ENCODE measurements at regions not wholly inside any gene's neighbourhood (a gene's known extent, or its start where the extent isn't known, plus 50 kb on each side); places are given as distances from the start of the nearest gene placed in this dataset.
"Not testable (repeated sequence)": the region's sequence is repeated elsewhere in the genome, so short reads cannot be mapped to it uniquely, and the experiment has no call there.

DNA sequence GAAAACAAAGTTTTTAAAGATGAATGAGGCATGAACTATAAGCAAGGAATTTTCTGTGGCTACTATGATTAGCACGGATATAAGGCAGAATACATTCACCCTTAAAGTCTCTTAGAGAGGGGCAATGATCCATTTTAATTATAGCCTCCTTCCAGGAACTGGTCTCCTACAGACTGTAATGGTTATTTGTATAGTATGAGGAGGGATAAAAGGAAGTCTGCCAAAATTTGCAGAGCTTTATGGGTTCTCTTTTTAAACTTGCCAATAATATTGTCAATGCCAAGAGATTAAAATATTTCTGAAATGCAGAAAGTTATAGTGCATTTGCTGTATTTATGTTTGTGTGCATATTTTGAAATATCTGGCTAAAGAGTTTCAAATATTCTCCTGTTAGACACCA, 271.4 kb upstream of the LUZP2 start:
- no peak for DNase-seq

DNA sequence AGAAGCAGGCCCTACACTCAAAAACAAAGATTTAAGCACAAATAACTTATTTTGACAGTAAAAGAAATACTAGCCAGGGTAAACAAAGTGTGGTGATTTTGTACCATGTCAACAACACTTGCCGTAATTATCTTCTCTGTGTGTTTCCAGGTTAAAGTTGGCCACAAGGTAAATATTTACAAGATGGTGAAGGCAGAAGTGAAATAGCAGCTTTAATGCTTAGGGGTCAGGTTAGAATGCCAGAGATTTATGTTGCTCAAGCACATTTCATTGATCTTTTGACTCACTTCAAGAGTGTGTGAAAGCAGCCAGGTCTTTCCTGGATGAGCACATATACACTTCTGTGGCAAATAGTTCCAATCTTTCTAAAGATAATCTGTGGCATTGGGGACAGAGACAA, 270.2 kb upstream of the LUZP2 start:
- DNase-seq = no peak

DNA sequence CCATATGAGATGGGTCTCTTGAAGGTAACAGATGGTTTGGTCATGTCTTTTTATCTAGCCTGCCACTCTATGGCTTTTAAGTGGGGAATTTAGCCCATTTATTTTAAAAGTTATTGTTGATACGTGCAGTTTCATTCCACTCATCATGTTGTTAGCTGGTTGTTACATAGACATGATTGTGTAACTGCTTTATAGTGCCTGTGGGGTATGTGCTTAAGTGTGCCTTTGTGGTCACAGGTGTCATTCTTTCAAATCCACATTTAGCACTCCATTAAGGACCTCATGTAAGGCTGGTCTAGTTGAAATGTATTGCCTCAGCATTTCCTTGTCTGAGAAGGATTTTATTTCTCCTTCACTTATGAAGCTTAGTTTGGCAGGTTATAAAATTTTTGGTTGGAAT, 263.8 kb upstream of the LUZP2 start:
- DNase-seq = no peak

DNA sequence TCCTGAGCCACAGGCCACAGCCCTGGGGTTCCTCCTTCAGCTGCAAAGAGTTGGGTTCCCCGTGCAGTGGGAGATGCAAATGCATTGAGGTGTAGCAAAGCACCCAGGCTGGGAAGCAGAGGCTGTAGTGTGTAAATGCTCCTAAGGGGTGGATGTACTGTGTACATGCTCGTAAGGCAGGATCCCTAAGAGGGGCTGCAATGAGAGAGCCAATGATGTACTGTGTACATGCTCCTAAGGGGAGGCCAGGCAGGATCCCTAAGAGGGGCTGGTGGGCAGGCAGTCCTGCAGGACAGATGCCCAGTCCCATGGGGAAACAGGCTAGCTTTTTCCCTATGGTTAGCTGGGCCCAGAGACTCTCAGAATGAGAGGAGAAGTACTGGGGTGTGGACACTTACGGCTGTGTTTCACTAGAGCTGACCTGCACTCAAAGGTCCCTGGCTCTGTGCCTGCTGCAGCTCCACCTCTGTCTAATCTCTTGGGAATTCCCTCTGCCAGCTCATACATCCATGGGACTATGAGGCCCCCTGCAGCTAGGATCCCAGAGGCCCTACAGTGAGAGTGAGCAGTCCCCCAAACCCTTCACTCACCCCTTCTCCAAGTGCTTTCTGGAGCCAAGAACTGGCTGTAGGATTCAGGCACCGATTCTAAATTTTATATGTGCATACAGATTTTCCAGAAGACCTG, 261.9 kb upstream of the LUZP2 start:
- no peak for DNase-seq

DNA sequence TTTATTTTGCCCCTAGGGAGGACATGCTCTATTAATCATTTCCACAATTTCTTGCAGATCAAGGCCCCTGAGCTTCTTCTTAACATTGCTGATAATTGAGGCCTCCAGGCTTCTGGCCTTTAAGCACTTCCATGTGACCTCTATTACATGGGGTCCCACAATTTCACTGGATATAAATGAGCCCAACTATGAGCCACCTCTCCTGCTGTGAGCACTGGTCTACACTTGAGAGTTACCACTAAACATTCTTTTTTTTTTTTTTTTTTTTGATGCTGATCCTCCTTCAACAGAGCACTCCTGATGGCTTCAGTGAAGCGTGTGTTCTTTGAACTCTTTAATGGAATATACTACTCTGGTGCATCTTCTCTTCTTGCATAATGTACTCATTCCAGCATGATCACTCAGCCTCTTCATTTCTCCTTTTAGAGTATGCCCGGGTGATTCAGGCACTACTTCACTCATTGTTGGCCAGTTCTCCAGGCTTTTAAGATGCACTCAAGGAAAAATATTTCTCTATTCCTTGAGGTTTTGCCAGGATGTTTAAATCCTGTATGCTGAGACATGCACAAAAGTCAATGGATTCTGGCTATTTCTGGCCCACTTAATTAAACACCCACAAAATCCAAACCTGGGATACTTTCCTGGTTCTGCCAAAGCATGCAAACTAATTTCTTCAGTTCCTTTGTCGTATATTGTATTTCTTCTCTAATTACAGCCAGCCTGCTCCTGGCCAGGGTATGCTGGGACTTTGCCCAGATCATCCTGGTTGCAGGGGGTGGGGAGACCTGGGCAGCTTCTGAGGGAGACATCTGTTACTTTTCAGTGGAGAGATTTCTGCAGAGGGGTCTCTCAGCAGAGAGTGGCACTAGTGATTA, 257.8 kb upstream of the LUZP2 start:
- DNase-seq = no peak

DNA sequence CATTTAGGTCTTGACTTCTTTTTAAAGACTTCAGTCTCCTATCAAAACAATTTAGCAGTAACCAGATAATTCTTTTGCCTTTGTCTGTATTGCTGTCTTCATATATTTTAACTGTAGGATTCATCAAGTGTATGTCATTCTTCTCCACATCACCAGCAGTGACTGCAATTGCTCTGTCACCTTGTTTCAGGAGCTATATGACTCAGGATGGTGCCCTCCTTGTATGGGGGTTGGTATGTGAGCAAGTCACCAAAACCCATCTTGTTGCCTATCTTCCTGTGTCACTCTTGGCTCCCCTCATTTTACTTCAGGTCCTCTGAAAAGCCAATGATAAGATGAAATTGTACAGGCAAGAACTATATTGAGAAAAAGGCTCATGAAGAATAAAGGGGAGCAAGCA, 256.9 kb upstream of the LUZP2 start:
- no peak for DNase-seq

DNA sequence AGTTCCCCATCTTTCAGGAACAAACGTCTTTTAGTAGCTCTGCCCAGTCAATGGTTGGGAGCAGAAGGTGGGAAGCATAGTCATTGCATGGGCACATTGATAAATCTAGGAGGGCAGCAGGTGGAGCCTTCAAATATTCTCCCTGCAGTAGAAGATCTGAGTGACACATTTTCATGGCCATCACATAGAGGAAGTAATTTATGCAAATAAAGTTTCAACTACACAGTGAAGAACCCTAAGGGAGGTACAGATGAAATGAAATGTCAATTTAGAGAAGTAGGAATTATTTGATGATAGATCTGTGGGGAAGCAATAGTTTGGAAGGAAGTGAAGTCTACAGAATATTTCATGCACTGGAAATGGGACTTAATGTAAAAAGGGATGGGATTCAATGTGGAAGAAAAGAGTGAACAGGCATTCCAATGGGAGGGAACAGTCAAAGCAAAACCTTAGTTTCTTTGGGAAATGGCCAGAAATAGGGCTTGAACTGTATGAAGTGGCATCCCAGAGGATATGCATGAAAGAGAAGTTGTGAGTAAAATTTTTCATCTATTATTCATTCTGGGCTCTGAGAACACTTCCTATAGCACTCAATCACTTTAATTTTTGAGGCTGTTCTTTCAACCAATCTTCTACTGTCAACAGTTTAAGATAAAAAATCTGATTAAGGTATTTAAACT, 256.2 kb upstream of the LUZP2 start:
- DNase-seq = no peak

DNA sequence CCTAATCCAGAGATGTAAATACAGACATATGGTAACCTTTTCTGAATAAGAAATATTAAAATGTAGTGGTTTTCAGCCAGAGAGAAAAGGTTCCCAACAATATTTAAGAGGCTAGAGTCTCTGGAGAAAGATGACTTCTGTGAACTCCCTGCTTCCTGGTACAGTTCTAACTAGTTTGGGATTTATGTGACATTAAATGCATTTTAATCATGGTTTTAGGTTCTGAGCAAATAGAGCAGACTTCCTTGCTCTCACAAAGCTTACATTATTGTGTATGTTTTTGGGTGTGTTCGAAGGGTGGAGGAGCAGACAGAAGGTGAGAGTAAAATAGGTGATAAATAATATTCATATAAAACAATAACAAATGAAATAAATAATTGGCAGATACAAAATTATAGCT, 250.1 kb upstream of the LUZP2 start:
- no peak for DNase-seq

DNA sequence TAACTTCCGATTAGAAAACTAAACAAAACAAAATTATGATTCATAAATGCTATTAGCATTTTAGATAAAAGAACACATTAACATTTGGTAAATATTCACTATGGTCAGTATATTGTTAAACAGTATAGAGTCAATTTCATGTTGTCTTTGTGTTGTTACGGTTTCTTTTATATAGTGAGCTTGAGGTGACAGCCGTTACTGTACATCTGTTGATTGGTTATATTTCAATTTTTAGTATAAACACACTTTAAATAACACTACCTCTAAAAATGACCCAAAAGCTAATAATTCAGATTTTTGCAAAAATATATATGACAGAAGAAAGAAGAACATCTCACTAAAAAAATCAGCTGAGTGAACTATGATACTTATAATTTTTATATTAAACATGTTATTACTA, 249.0 kb upstream of the LUZP2 start:
- no peak for DNase-seq

DNA sequence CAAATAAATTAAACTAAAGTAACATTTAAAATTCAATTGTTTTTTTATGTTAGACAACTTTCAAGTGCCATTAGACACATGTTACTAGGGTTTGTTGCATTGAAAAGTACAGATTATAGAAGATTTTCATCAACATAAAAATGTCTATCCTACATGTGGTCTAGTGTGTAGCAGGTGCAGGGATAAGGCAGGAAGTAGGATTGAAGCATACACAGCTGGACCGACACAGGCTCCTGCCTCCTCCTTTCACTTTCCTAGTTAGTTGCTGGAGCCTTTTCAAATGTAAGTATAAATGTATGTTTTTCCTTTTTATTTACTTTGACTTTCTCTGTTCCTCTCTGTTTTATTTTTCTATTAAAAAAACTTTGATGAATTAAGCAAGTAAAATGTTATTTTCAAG, 246.9 kb upstream of the LUZP2 start:
- DNase-seq = no peak

DNA sequence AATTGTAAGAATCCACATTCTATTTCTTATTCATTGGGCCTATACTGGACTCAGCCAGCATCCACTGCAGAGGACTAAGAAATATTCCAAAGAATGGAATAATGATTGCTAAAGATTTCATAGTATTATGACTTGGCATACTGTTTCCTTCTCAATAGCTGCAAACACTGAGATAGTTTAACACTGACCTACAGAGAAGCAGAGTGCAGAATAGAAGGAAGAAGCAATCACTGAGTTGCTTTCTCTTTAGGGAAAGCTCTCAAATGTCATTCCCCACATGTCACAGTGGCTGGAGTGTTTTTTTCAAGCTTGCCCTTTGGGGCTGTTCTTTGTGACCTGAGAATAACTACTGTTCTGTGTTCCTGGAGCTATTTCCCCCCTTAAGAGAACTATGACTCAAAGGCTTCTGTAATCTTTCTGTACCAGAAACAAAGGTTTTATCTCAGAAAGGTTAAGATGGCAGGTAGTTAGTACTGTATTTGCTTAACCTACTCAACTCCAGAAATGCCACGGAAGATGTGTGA, 243.6 kb upstream of the LUZP2 start:
- DNase-seq = no peak

DNA sequence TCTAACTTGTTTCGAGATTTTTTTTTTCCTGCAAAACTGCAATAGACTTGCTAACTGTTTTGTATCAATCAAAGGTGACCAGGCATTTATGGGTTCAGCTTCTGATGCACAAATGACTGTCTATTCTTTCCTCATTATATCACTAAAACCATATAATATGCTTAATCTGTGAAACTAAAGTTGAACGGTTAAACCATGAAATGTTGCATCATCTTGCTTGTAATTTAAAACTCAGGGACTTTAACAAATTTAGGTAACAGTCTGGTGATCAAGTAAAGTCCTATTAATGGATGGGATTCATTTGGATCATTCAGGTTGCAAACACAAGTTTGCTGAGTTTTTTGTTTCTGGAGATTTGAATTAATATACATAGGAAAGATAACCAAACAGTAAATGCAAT, 232.0 kb upstream of the LUZP2 start:
- no peak for DNase-seq

DNA sequence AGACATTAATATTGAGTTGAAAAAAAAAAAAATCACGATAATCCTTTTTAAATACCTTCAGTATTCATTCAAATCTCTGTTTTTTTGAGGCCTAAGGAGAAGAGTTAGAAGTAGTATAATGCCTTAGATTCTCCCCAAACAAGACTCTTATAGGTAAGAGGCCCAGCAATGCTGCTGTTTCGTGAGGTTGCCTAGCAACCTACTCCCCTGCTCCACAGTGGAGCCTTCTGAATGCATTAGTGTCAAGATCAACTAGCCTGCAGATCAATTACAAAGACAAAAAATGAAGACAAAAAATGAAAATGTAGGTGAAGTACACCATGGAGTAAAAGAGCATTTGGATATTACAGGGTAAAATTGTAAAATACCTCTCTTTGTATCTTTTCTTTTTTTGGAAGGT, 229.8 kb upstream of the LUZP2 start:
- DNase-seq = no peak

DNA sequence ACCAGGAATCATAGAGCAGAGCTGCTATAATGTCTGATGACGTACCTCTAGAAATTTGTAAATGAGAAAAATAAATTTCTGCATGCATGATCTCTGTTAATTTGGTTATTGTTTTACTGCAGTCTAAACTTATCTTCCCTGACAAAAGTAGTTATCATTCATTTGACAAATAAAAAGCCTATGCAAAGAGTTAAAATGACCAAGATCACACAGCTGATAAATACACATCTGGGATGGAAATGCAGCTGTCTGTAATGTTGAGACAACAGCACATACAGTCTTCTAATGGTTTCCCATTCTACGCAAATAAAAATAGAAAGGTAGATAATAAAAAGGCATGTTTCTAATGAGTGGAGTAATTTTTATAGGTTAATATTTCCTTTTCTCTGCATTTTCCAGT, 225.1 kb upstream of the LUZP2 start:
- no peak for DNase-seq

DNA sequence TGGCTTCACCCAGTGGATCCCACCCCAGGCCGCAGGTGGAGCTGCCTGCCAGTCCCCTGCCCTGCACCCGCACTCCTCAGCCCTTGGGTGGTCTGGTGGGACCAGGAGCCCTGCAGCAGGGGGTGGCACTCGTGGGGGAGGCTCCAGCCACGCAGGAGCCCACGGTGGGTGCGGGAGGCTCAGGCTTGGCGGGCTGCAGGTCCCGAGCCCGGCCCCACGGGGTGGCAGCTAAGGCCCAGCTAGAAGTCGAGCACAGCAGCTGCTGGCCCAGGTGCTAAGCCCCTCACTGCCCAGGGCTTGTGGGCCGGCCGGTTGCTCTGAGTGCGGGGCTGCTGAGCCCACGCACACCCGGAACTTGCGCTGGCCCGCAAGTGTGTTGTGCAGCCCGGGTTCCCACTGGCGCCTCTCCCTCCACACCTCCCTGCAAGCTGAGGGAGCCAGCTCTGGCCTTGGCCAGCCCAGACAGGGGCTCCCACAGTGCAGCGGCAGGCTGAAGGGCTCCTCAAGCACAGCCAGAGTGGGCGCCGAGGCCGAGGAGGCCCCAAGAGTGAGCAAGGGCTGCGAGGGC, 222.6 kb upstream of the LUZP2 start:
- not testable (repeated sequence) for DNase-seq

DNA sequence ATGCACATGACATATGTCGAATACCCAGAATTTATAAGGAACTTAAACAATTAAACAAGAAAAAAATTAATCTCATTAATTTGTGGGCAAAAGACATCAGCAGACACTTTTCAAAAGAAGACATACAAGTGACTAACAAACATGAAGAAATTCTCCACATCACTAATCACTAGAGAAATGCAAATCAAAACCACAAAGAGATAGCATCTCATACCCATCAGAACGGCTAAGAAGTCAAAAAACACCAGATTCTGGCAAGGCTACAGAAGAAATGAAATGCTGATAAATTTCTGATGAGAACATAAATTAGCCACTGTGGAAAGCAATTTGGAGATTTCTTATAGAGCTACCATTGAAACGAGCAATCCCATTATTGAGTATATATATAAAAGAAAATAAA, 210.6 kb upstream of the LUZP2 start:
- no peak for DNase-seq

DNA sequence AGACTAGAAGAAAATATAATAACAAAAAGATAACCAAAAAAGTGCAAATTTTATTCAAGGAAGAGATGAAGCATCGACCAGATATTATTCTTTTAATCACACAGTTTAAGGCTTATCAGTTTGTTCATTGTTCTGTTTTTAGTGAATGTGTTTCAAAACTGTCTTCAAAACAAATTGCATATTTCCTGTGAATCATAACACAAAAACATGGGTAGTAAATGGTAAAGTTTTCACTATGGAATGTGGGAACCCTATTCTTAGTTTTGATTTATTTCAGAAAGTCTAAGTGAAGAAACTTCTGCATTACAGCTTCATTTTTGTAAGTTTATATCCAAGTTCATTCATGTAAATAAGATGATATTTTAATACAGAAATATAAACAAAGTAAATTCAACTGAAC, 207.6 kb upstream of the LUZP2 start:
- DNase-seq = no peak

DNA sequence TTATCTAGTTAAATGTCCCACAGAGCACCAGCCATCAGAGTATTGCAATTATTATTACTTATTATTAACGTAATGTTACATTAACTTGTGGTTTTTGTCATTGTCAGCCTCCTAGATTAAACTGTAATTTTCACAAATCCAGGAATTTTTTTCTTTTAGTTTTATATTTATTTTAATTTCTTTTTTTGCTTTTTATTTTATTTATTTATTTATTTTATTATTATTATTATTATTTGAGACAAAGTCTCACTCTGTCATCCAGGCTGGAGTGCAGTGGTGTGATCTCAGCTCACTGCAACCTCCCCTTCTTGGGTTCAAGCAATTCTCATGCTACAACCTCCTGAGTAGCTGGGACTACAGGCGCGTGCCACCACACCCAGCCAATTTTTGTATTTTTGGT, 202.9 kb upstream of the LUZP2 start:
- no peak for DNase-seq

DNA sequence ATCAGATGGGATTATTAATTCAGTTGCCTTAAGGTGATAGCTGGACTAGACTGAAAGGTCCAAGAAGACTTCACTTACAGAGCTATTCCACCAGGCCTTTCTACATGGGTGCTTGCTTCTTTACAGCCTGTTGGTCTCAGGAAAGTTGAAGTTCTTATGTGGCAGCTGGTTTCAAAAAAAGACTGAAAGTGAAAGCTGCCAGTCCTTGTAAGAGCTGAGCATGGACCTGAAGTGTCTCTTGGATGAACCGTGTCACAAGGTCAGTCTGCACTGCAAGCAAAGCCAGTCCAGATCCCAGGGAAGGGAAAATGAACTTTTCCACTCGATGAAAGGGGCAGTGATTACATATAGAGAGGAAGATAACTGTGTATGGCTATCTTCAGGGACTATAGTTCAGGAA, 201.5 kb upstream of the LUZP2 start:
- no peak for DNase-seq

DNA sequence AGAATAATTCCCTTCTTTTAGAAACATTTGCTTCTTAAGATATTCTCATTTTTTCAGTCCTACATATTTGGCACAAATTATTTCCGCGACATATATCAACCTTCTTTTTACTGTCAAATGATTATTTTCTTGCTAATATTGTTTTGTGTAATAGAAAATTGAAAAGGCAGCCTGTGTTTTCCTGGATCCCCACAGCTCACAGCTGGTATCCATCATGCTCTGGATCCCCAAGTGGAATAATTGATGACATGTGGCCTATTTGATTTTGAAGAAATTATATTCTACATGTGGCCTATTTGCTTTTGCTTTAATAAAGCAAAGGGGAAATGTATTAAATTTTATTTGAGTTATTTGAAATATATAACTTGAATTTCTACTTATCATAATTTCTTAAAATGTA, 199.4 kb upstream of the LUZP2 start:
- DNase-seq = no peak

DNA sequence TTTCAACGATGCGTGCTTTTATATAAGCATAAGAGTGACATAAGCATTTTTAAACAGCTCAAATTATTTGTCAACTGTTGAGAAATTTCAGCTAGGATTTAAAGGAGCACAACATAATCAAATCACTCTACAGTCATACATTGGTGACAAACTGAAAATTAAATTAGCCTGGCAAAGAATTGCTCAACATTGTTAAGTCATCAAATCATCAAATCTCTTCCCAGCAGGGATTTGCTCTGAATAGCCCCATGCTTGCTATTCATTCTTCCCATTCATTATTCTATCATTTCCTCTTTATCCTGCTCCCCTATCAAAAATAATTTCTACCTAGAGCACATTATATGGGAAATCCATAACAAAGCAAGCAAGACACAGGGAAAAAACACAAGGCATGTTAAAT, 198.7 kb upstream of the LUZP2 start:
- no peak for DNase-seq

DNA sequence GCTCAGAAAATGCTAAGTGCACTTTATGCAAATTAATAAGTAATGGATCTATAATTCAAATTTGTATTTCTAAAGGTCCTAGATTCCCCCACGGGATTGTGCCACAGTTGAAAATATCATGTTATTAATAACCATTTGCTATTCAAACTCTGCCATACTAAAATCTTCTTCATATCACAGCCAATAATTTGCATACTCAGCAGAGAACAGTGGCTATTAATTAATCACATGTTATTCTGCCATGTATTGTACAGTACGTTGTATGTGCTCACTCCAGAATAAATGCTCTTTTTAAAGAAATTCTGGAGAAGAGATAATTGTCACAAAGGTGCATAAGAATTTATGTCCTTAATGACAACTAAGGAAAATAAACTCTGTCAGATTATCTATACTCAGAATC, 184.9 kb upstream of the LUZP2 start:
- DNase-seq = no peak

DNA sequence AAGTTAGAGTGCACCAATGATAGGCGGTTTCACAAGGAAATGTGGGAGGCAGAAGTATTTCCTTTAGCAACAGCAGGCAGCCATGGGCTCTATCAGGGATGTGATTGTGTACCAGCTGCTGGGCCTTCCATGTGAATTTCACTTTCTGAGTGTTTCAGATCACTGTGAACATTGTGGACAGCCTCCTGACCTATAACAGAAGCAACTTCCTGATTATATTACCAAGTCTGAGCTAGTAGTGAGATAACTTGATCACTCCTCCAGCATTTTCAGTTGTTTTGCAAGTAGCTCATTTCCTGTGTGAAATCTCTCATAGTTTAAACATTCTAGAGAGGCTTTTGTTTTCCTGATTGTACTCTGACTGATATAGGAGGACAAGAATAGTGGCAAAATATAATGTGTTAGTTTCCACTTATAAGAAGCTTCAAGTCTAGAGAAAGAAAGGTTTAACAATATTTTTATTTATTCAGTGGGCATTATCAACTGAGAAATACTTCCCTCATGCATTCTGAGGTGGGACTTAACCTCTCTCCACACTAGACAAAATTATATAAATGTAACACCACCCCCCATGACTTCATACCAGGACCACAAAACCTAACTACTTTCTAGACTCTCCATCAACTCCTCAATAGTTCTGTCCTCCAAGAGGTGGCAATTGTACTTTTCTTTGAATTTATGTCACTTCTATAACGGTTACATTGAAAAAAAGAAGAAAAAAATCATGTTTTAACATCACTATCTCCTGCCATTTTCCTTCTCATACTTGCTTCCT, 184.2 kb upstream of the LUZP2 start:
- DNase-seq = no peak

All from bone marrow (tissue), 2 donors.